ENCODE measurements at regions not wholly inside any gene's neighbourhood (a gene's known extent, or its start where the extent isn't known, plus 50 kb on each side); places are given as distances from the start of the nearest gene placed in this dataset.

DNA sequence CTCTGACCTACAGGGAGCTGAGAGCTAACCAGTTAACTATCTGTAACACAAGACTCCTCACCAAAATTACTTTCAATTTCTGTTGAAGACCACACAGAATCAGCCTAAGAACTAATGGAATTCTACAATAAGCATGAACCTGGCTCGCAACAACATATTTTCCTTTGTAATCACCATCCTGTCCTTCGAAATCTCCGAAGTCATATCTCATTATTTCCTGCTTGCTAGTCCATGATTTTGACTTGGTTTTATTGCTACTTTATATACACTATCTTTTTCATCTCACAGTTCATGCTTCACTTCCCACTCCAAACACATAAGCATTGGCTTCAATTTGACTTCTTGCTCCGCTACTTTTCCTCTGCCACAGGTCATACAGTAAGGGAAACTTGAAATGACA is 405.8 kb upstream of the FKBP1C start:
- ChIA-PET CTCF (no interaction called here), POLR2A (no interaction called here)
- no peaks in the 10 kb centered on the region for H4K20me1 ChIP-seq (replicated peaks; ENCODE audit: control insufficient read depth, extremely low read depth, insufficient read depth, low read length)
- H3K9me3 ChIP-seq (replicated peaks; ENCODE audit: control insufficient read depth, insufficient read depth, low read length), result peaks cover 4% of the 10 kb centered on the region
- intact Hi-C loops (cut with micrococcal nuclease) (no loop called here), dilution Hi-C loops (cut with MboI; ENCODE audit: extremely low pct_ligation_motif_present, low sequenced_read_pairs) (no loop called here)
- H3K4me1 ChIP-seq (ENCODE audit: control insufficient read depth, extremely low read depth, insufficient read depth, low read length), result no peaks in the 10 kb centered on the region
- TF ChIP-seq JUN (IDR thresholded peaks at IDR 0.05; ENCODE audit: borderline replicate concordance, insufficient read depth, insufficient read length, low read depth) (no peak), GATA2 (IDR thresholded peaks at IDR 0.05; ENCODE audit: insufficient read depth, insufficient read length, low read depth, low read length) (peak; percentile 32)
- H3K9ac ChIP-seq (replicated peaks; ENCODE audit: extremely low read depth, insufficient read depth, low read length), result no peak overlapping the region
- H3K27ac ChIP-seq (ENCODE audit: insufficient read depth, low read depth, low read length), result no peak overlapping the region
- H3K79me2 ChIP-seq (ENCODE audit: control insufficient read depth, insufficient read depth, low read length), result no peaks in the 10 kb centered on the region
- no peak overlapping the region for H2AFZ ChIP-seq (ENCODE audit: low read depth, low read length)
- DNase-seq (ENCODE audit: low read depth, low spot score), result no peak
- no peaks in the 10 kb centered on the region for H3K36me3 ChIP-seq (ENCODE audit: control insufficient read depth in 2 of 2, extremely low read depth in 1 of 2, insufficient read depth in 2 of 2, low read length in 2 of 2)
- H3K4me2 ChIP-seq (ENCODE audit: insufficient read depth, low read length), result no peak overlapping the region
- no TSS peak for BruUV-seq (replicated peaks)
- no peaks in the 10 kb centered on the region for H3K9me1 ChIP-seq (replicated peaks; ENCODE audit: control insufficient read depth, extremely low read depth, insufficient read depth, low read length)
- H3K4me3 ChIP-seq (replicated peaks in 1 of 3; ENCODE audit: insufficient read depth in 1 of 3, low read depth in 1 of 3, low read length in 3 of 3), result no peak overlapping the region
- FAIRE-seq, result no peak
- no peaks in the 10 kb centered on the region for H3K27me3 ChIP-seq (ENCODE audit: control insufficient read depth in 2 of 2, insufficient read depth in 2 of 2, low read length in 2 of 2)

DNA sequence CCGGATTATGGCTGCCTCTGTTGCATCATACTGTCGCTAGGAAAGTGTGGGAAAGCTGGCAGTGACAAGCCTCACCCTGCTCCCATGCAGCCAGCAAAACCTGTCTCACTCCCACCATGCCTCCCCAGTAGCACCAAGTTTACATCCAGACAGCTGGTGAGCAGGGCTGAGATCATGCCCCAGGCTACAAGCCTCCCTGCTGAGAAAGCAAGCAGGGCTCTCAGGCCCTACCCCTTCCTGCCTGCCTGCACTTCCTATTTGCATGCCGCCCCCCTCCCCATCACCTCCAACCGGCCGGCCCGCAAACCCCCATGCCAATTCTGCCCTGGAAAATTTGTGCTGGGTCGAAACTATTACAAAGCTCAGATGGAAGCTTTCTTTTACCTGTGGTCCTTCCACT is 408.2 kb upstream of the FKBP1C start:
- dilution Hi-C loops (cut with MboI; ENCODE audit: extremely low pct_ligation_motif_present, low sequenced_read_pairs) (no loop called here), intact Hi-C loops (cut with micrococcal nuclease) (no loop called here)
- no peaks in the 10 kb centered on the region for H3K9me1 ChIP-seq (replicated peaks; ENCODE audit: control insufficient read depth, extremely low read depth, insufficient read depth, low read length)
- FAIRE-seq (no peak), DNase-seq (ENCODE audit: low read depth, low spot score) (no peak)
- H2AFZ ChIP-seq (ENCODE audit: low read depth, low read length), result no peak overlapping the region
- ChIA-PET CTCF (interaction anchor here (0.9 kb wide), 1 partner anchor 11 kb away, joined by 3 read pairs; no protein-coding TSS in a partner anchor), POLR2A (no interaction called here)
- H3K27ac ChIP-seq (ENCODE audit: insufficient read depth, low read depth, low read length), result no peak overlapping the region
- H3K9me3 ChIP-seq (replicated peaks; ENCODE audit: control insufficient read depth, insufficient read depth, low read length), result peaks cover 4% of the 10 kb centered on the region
- no TSS peak for BruUV-seq (replicated peaks)
- H4K20me1 ChIP-seq (replicated peaks; ENCODE audit: control insufficient read depth, extremely low read depth, insufficient read depth, low read length), result no peaks in the 10 kb centered on the region
- no peaks in the 10 kb centered on the region for H3K27me3 ChIP-seq (ENCODE audit: control insufficient read depth in 2 of 2, insufficient read depth in 2 of 2, low read length in 2 of 2)
- no peak overlapping the region for H3K4me2 ChIP-seq (ENCODE audit: insufficient read depth, low read length)
- H3K4me1 ChIP-seq (ENCODE audit: control insufficient read depth, extremely low read depth, insufficient read depth, low read length), result no peaks in the 10 kb centered on the region
- no peak overlapping the region for H3K4me3 ChIP-seq (replicated peaks in 1 of 3; ENCODE audit: insufficient read depth in 1 of 3, low read depth in 1 of 3, low read length in 3 of 3)
- H3K79me2 ChIP-seq (ENCODE audit: control insufficient read depth, insufficient read depth, low read length), result no peaks in the 10 kb centered on the region
- no peak overlapping the region for H3K9ac ChIP-seq (replicated peaks; ENCODE audit: extremely low read depth, insufficient read depth, low read length)
- H3K36me3 ChIP-seq (ENCODE audit: control insufficient read depth in 2 of 2, extremely low read depth in 1 of 2, insufficient read depth in 2 of 2, low read length in 2 of 2), result no peaks in the 10 kb centered on the region
- TF ChIP-seq FOS (IDR thresholded peaks at IDR 0.05; ENCODE audit: borderline replicate concordance, insufficient read depth, low read length) (no peak), POLR2A (IDR thresholded peaks at IDR 0.05; ENCODE audit: low read depth, low read length) (no peak), EZH2 (IDR thresholded peaks at IDR 0.05; ENCODE audit: borderline replicate concordance, low read depth, low read length, severe bottlenecking) (no peak), MYC (IDR thresholded peaks at IDR 0.05; ENCODE audit: low read depth, low read length) (no peak)
- TF ChIP-seq, protein P1, sequence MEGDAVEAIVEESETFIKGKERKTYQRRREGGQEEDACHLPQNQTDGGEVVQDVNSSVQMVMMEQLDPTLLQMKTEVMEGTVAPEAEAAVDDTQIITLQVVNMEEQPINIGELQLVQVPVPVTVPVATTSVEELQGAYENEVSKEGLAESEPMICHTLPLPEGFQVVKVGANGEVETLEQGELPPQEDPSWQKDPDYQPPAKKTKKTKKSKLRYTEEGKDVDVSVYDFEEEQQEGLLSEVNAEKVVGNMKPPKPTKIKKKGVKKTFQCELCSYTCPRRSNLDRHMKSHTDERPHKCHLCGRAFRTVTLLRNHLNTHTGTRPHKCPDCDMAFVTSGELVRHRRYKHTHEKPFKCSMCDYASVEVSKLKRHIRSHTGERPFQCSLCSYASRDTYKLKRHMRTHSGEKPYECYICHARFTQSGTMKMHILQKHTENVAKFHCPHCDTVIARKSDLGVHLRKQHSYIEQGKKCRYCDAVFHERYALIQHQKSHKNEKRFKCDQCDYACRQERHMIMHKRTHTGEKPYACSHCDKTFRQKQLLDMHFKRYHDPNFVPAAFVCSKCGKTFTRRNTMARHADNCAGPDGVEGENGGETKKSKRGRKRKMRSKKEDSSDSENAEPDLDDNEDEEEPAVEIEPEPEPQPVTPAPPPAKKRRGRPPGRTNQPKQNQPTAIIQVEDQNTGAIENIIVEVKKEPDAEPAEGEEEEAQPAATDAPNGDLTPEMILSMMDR (IDR thresholded peaks at IDR 0.05; ENCODE audit: extremely low read depth in 1 of 2, insufficient read depth in 1 of 2, low read depth in 1 of 2, low read length in 2 of 2), result no peak
- TF ChIP-seq, protein P2, sequence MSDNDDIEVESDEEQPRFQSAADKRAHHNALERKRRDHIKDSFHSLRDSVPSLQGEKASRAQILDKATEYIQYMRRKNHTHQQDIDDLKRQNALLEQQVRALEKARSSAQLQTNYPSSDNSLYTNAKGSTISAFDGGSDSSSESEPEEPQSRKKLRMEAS (IDR thresholded peaks at IDR 0.05; ENCODE audit: insufficient read depth, insufficient read length), result no peak
